ENCODE measurements at regions not wholly inside any gene's neighbourhood (a gene's known extent, or its start where the extent isn't known, plus 50 kb on each side); places are given as distances from the start of the nearest gene placed in this dataset.

GRCh38 chr22:48605856-48606481 is 1221.7 kb downstream of the BRD1 start:
- Mint-ChIP-seq H3K9me3 (peaks cover 69% of the 10 kb centered on the region), H3K36me3 (ENCODE audit: low read depth) (peaks cover 19% of the 10 kb centered on the region), H3K27me3 (ENCODE audit: insufficient read depth) (no peaks in the 10 kb centered on the region), H3K4me1 (ENCODE audit: low read depth) (no peaks in the 10 kb centered on the region), H3K27ac (no peak overlapping the region), H3K4me3 (no peak overlapping the region)
- no peak for TF ChIP-seq CTCF (IDR thresholded peaks at IDR 0.05)
- no peak for DNase-seq

GRCh38 chr22:48605125-48605524 is 1222.5 kb downstream of the BRD1 start:
- Mint-ChIP-seq H3K27ac (no peak overlapping the region), H3K36me3 (ENCODE audit: low read depth) (peaks cover 19% of the 10 kb centered on the region), H3K27me3 (ENCODE audit: insufficient read depth) (no peaks in the 10 kb centered on the region), H3K4me3 (no peak overlapping the region), H3K9me3 (peaks cover 72% of the 10 kb centered on the region), H3K4me1 (ENCODE audit: low read depth) (no peaks in the 10 kb centered on the region)
- DNase-seq = no peak
- TF ChIP-seq CTCF (IDR thresholded peaks at IDR 0.05) = no peak

- H3K4me3 Mint-ChIP-seq = no peak overlapping the region
- no peak for TF ChIP-seq CTCF (IDR thresholded peaks at IDR 0.05)
- DNase-seq = no peak
- no peaks in the 10 kb centered on the region for H3K27me3 Mint-ChIP-seq (ENCODE audit: insufficient read depth)
- peaks cover 19% of the 10 kb centered on the region for H3K36me3 Mint-ChIP-seq (ENCODE audit: low read depth)
- H3K4me1 Mint-ChIP-seq (ENCODE audit: low read depth) = no peaks in the 10 kb centered on the region
- no peak overlapping the region for H3K27ac Mint-ChIP-seq
- peaks cover 72% of the 10 kb centered on the region for H3K9me3 Mint-ChIP-seq
Observed at GRCh38 chr22:48603621-48604320, 1223.9 kb downstream of the BRD1 start.

- TF ChIP-seq CTCF (IDR thresholded peaks at IDR 0.05) = no peak
- Mint-ChIP-seq H3K4me3 (no peak overlapping the region), H3K4me1 (ENCODE audit: low read depth) (no peaks in the 10 kb centered on the region), H3K27me3 (ENCODE audit: insufficient read depth) (no peaks in the 10 kb centered on the region; the same call in 1 of the 2 replicates), H3K9me3 (peaks cover 72% of the 10 kb centered on the region), H3K36me3 (ENCODE audit: low read depth) (peaks cover 14% of the 10 kb centered on the region), H3K27ac (no peak overlapping the region)
- DNase-seq = no peak
Observed at GRCh38 chr22:48602805-48603518, 1224.7 kb downstream of the BRD1 start.

GRCh38 chr22:48600681-48601080 is 1227.0 kb downstream of the BRD1 start:
- no peak overlapping the region for H3K27ac Mint-ChIP-seq
- H3K36me3 Mint-ChIP-seq (ENCODE audit: low read depth) = peaks cover 14% of the 10 kb centered on the region
- H3K27me3 Mint-ChIP-seq (ENCODE audit: insufficient read depth) = no peaks in the 10 kb centered on the region; the same call in none of the 2 replicates
- no peaks in the 10 kb centered on the region for H3K4me1 Mint-ChIP-seq (ENCODE audit: low read depth)
- H3K4me3 Mint-ChIP-seq = no peak overlapping the region
- TF ChIP-seq CTCF (IDR thresholded peaks at IDR 0.05) = no peak
- H3K9me3 Mint-ChIP-seq = peaks cover 81% of the 10 kb centered on the region
- no peak for DNase-seq
